Activated CD4-positive, alpha-beta T cell treated with anti-CD3 and anti-CD28 coated beads for 1 hour (primary cell): ENCODE measurements at regions not wholly inside any gene's neighbourhood (a gene's known extent, or its start where the extent isn't known, plus 50 kb on each side); places are given as distances from the start of the nearest gene placed in this dataset.
"Not testable (repeated sequence)": the region's sequence is repeated elsewhere in the genome, so short reads cannot be mapped to it uniquely, and the experiment has no call there.

Experiments used
- DNase-seq: peaks from one replicate; pipeline ENCODE4 v3.0.0-alpha.2; 2020

DNA sequence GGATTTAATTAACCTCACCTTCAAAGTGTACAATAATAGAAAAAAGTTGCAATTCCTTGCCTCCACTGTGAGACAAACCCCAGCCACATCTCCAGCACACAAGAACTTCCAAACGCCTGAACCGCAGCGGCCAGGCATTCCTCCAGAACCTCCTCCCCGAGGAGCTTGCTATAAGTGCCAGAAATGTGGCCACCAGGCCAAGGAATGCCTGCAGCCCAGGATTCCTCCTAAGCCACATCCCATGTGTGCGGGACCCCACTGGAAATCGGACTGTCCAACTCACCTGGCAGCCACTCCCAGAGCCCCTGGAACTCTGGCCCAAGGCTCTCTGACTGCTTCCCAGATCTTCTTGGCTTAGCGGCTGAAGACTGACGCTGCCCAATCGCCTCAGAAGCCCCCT is 959.9 kb upstream of the GRIA3 start:
- not testable (repeated sequence) for DNase-seq

DNA sequence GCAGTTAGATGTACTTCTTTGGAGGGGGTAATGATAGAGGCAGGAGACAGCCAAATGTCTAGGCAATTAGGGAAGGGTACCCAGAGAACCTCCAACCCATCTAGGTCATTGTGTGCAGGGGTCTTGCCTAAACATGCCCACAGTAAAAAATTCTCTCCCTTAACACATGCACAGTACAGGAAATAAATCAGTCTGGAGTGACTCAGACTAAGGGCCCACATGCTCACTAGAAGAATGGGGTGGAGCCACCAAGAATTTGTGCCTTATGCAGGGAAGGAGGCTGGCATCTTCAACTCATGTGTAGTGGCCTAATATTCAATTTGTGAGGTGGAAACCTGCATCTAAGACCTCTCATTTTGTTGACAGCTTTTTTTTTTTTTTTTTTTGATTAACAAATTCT is 945.3 kb upstream of the GRIA3 start:
- no peak for DNase-seq

DNA sequence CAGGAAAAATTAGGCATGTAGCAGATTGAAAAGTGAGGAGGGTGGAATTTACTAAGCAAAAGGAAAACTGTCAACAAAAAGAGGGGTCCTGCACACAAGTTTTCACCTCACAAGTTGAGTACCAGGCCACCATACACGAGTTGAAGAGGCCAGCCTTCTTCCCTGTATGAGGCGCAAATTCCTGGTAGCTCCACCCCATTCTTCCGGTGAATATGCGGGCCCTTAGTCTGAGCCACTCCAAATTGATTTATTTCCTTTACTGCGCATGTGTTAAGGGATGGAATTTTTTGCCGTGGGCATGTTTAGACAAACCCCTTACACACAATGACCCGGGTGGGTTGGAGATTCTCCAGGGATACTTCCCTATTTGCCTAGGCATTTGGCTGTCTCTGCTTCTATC is 942.1 kb upstream of the GRIA3 start:
- no peak for DNase-seq

DNA sequence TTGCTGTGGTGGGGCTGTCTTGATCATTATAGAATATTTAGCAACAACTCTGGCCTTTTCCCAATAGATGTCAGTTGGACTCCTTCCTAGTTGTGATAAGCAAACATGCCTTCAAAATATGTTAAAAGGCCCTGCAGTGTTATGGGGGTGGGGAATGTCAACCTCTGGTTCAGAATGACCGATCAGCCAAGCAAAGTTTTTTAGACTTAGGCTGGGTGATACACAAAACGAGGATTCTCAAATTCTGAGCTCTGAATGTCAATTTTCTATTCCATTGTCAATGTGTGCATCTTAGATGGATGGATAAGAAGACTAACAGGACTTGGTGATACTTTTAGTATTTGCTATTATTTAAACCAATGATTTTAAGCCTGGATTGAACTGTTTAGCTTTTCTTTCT is 940.0 kb upstream of the GRIA3 start:
- DNase-seq = no peak

DNA sequence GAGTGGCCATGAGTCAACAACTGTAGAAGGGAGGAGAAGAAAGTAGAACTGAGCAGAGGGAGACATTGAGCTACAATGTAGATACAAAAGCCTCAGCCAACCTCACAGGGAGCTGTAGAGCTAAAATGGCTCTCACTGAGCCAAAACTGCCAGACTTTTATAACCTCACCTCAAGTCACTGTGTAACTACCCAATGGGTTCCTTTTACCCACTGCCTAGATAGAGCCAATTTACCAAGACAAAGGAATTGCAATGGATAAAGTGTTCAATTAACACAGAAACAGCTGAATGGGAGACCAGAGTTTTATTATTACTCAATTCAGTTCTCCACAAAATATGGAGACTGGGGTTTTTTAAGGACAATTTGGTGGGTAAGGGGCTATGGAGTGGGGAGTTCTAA is 938.9 kb upstream of the GRIA3 start:
- DNase-seq = no peak

DNA sequence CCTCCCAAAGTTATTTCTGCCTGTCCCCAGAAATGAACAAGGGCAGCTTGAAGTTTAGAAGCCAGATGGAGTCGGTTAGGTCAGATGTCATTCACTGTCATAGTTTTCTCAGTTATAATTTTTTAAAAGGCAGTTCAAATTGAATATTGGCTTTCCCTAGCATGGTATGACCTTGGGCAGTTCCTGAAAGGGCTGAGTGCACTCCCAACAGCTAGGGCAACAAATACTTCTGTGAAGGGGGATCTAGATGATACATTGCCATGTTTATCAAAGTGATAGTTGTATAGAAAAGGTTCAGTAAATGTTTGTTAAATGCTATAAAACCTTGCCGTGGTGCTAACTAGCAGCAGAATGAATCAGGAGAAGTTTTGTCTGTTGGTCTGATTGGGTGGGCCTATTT is 938.1 kb upstream of the GRIA3 start:
- DNase-seq = no peak

DNA sequence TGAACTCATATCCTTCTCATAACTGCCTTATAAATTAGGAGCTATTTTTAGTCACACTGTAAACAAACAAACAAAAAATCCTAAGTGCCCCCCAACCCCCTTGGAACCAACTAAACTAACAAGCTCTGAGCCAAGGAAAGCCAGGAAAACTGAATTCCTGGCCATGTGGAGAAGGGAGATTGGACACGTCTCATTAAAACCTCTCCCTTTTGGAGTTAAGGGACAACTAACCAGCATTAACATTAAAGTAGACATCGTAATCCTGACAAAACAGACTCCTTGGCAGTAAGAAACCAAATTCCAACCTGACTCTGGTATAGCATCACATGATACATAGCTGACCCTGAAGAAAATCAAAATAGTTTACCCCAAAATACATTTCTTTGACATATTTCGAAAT is 937.1 kb upstream of the GRIA3 start:
- DNase-seq = no peak

DNA sequence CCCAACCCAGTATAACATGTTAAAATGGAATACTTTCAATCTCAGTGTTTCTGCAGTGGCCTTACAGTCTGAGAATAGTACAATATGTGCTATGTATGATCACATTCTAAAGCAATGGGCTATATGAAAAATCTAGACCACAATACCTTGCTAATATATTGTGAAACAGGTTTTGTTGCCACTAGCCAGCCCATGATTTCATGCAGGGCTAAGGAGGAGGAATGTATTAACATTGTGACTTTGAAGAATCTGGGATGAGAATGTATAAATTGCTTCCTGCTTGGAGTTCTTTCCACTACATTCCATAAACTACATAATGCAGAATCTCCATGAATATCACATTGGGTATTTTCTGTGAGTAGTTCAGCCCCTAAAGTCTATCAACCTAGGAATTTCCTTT is 935.4 kb upstream of the GRIA3 start:
- DNase-seq = no peak

DNA sequence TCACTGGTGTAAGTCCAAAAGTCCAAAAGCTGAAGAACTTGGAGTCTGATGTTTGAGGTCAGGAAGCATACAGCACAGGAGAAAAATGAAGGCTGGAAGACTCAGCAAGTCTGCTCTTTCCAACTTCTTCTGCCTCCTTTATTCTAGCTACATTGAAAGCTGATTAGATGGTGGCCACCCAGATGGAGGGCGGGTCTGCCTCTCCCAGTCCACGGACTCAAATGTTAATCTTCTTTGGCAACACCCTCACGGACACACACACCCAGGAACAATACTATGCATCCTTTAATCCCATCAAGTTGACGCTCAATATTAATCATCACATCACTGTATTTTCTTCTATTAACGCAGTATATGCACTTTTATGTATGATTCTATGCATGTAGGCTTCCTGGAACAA is 931.6 kb upstream of the GRIA3 start:
- DNase-seq = no peak

DNA sequence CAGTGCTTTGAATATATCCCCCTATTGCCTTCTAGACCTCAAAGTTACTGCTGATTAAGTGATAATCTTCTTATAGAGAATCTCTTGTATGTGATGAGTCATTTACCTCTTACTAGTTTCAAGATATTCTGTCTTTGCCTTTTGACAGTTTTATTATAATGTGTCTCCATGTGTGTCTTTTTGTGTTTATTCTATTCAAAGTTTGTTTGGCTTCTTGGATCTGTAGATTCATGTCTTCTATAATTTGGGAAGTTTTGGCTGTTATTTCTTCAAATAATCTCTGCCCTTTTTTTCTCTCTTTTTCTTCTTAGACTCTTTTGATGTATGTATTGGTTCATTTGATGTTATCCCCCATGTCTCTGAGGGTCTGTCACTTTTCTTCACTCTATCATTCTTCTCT is 915.7 kb upstream of the GRIA3 start:
- no peak for DNase-seq

DNA sequence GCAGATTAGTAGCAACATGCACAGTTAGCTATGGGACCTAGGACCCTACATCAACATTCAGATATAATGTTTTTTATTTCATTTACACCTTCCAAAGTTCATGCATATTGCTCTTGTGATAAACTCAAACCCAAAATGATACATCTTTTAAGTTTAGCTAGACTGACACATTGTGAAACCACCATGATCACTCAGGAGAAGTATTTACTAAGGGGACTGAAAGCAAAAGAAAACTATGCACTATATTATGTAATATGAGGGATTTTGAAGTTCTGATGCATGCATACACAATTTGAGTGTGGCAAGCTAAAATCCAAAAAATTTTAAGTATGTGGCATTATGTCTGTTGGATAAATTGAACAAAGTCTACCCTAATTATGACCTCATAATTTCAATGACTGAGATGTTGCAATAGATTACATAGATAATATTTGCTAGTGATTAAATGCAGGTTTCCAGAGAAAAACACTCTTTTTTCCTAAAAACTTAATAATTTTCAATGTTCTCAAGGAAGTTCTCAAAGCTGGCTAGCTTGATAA is 914.8 kb upstream of the GRIA3 start:
- no peak for DNase-seq

DNA sequence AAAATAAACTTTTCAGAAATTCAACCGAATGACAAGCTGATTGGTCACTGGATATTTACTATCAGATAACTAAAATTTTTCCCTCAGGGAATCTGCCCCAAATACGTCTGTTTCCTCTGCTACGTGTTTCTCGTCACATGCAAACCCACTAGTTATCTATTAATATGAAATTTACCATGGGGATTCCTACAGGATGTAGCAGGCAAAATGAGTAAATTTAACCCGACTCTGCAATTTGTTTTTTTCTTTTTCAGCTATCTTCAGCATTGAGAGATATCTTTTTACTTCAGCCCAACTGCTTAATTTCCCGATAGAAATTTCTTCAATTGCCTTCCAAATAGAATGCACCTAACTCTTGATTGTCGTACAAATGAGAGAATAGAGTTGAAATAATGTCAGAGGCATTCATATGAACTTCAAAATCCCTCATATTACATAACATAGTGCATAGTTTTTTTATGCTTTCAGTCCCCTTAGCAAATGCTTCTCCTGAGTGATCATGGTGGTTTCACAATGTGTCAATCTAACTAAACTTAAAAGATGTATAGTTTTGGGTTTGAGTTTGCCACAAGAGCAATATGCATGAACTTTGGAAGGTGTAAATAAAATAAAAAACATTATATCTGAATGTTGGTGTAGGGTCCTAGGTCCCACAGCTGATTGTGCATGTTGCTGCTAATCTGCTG is 913.1 kb upstream of the GRIA3 start:
- no peak for DNase-seq

DNA sequence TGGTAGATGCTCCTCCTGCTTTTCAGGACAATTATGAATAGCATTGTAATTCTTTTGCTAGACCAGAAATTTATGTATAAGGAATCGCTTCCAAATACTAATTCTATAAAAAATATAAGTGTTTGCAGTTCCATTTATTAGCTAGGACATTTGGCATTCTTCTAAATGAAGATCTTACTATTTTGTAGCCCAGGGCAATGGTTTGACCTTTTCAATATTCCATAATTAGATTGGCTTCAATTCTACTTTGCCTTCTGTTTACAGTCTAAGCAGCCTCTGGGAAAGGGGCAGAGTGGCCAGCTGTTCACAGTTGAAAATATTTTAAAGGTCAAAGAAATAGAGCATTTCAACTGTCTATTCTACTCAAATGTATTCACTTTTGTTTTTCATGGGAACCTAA is 912.1 kb upstream of the GRIA3 start:
- no peak for DNase-seq

DNA sequence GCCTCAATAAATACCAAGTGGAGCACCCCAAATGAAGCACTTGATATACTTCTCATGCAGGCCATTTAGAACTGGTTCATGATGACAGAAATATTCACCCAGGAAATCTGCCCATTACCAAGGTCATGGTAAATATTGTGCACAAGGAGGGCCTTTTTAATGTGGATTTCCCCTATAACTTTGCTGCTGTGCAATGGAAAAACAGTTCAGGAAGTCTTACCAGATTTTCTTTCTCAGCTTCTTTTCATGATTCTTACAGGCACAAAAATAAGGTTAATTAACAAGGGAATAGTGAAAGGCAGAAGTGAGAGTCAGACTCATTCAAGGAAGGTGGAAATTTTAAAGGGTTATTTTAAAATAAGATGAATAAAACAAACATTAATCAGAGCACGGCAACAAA is 904.3 kb upstream of the GRIA3 start:
- DNase-seq = no peak

DNA sequence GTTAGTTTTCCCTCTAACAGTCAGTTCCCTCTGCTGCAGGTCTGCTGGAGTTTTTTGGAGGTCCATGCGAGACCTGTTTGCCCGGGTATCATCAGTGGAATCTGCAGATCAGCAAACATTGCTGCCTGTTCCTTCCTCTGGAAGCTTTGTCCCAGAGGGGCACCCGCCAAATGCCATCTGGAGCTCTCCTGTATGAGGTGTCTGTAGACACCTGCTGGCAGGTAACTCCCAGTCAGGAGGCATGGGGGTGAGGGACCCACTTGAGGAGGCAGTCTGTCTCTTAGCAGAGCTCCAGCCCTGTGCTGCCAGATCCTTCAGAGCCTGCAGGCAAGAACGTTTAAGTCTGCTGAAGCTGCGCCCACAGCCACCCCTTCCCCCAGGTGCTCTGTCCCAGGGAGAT is 884.3 kb upstream of the GRIA3 start:
- DNase-seq = not testable (repeated sequence)

DNA sequence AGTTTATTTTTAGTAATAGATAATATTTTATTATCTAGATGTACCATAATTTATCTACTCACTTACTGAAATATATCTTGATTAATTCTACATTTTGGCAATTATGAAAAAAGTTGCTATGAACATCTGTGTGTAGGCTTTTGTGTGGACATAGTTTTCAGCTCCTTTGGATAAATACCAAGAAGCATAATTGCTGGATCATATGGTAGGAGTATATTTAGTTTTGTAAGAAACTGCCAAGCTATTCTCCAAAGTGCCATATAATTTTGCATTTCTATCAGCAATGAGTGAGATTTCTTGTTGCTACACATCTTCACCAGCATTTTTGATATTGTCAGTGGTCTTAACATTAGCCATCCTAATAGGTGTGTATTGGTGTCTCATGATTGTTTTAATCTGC is 882.6 kb upstream of the GRIA3 start:
- no peak for DNase-seq

DNA sequence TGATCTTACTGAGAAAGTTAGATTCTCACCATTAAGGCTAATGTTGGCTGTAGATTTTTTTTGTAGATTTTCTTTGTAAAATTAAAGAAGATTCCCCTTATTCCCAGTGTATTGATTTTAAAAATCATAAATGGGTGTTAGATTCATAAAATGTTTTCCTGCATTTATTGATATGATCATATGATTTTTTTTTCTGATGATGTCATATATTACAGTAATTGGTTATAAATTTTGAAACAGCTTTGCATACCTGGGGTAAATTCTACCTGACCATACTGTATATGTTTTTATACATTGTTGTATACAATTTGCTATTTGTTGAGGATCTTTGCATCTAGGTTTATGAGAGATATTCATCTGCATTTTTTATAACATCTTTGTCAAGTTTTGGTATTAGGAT is 880.3 kb upstream of the GRIA3 start:
- no peak for DNase-seq

DNA sequence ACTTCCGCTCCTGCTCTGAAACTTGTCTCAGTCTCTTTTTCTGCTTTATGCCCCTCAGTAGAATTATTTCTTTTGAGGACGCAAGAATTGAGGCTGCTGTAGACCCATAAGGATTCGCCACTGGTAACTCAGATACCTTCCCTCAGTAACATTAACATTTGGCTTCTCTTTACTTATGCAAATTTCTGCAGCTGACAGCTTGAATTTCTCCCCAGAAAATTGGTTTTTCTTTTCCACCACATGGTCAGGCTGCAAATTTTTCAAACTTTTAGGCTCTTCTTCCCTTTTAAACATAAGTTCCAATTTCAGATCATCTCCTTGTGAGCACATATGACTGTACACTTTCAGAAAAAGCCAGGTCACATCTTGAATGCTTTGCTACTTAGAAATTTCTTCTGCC is 839.3 kb upstream of the GRIA3 start:
- DNase-seq = no peak

DNA sequence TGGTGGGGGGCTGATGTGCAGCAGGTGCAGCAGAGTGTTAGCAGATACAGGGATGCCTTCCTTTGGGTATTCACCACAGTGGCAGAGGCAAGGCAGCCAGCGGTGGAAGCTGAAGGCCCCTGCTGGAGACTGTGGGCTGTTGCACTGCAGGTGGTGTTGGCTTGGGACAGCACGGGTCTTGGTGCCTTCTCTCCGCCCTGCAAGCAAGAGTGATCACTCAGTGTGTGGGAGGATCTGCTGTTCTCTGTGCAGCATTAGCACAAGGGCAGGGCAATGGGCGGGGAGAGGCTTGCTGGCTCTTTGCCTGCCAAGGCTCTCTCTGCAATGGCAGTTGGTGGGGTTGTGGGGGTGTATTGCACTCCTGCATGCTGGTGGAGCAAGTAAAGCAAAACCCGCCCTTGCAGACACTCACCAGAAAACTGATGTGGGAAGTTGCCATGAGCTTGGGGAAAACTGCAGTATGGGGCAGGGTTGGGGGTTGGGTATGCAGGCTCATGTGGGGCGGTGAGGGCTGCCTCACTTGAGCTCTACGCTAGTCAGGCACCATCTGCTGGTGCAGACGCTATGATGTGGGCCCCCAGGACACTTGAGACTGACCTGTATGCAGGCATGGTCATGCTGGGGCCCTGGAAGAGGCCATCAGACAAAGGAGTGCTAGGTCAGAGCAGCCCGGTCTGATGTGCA is 820.8 kb upstream of the GRIA3 start:
- no peak for DNase-seq

DNA sequence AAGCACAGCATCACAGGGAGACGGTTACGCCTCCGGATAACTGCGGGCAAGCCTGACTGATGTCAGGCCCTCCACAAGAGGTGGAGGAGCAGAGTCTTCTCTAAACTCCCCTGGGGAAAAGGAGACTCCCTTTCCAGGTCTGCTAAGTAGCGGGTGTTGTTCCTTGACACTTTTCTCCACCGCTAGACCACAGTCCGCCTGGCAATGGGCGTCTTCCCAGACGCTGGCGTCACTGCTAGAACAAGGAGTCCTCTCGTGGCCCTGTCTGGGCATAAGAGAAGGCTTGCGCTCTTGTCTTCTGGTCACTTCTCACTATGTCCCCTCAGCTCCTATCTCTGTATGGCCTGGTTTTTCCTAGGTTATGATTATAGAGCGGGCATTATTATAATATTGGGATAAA is 808.5 kb upstream of the GRIA3 start:
- not testable (repeated sequence) for DNase-seq

DNA sequence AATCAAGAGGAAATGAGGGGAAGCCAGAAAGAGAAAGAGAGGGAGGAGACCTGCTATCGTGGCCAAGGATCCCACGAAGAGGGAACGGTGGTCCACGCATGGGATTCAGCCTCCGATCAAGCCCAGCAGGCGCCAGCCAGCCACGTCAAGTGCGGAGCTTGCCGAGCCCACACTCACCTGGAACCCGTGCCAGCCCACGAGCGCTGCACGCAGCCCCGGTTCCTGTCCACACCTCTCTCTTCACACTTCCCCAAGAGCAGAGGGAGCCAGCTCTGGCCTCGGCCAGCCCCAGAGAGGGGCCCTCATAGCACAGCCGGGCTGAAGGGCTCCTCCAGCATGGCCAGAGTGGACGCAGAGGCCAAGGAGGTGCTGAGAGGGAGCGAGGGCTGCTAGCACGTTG is 795.1 kb upstream of the GRIA3 start:
- DNase-seq = no peak

DNA sequence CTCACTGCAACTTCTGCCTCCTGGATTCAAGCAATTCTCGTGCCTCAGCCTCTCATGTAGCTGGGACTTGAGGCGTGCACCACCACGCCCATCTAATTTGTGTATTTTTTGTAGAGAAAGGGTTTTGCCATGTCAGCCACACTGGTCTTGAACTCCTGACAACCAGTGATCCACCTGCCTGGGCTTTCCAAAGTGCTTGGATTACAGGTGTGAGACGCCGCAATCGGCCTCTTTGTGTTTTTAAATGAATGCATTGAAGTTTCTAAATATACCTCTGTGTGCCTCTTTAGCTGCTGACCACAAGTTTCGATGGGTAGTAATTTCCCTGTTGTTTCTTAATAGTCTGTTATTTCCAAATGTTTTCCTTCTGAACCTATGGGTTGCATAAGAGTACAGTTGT is 765.3 kb upstream of the GRIA3 start:
- DNase-seq = no peak

DNA sequence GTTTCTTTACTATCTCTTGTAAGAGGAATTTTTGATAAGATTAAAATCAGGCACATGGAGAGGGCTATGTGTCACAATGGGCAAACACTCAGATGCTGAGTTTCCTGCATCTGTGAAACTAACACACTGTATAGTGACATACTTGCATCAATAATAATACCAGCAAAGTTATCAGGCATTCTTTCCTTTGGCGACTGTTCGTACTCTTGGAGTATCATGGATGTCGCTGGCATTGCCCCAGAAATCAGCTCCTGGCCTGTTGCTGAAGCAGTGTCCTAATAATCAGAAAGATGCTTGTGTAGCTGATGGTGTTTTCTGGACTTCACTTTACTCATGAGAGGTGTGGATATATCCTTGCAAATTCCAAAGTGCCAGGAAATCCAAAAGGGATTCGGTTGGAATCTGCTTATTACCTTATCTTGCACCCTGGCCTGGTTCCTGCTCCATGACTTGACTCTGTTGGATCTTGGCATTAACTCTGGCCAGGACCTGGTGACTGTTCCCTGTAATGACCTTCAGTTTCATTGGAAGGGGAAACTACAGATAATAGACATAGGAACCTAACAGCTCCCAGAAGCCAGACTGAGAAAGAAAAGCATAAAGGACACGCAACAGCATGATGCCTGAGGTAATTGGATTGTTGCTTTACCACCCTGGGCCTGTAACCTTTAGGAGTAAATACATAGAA is 762.5 kb upstream of the GRIA3 start:
- no peak for DNase-seq

DNA sequence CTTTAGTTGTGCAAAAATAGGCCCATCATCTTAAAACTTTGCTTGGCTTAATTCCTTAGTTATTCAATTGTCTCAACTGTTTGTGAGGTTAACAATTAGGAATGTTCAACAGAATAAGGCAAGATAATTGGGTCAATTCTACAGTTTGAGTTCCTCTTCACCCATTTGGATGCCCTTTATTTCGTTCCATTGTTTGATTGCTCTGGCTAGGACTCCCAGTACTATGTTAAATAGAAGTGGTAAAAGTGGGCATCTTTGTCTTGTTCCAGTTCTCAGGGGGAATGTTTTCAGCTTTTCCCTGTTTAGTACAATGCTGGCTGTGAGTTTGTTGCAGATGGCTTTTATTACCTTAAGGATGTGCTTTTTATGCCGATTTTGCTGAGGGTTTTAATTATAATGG is 761.5 kb upstream of the GRIA3 start:
- no peak for DNase-seq
